Keratinocyte (primary cell): ENCODE measurements at regions not wholly inside any gene's neighbourhood (a gene's known extent, or its start where the extent isn't known, plus 50 kb on each side); places are given as distances from the start of the nearest gene placed in this dataset.

Experiments used
- DNase-seq: peaks from one replicate; pipeline ENCODE4 v3.0.0-alpha.2; 2011; ENCODE audit warnings: low read depth, missing footprints, low spot score
- FAIRE-seq: peaks from 2 replicates; lab custom pipeline; 2011; peaks lifted over from hg19 to GRCh38; lab: Jason Lieb, UNC
- H2AFZ ChIP-seq: 2 replicates; pipeline ENCODE4 v1.6.0; 2012; ENCODE audit warnings: low read length, control low read depth, inconsistent platforms; ENCODE audit not compliant: control insufficient read depth
- H3K27ac ChIP-seq: 2 replicates; pipeline ENCODE4 v1.5.1; 2011; ENCODE audit warnings: low read length; ENCODE audit not compliant: control insufficient read depth, insufficient read depth
- H3K27me3 ChIP-seq: 3 replicates; pipeline ENCODE4 v1.6.0; 2011; ENCODE audit warnings: low read length; ENCODE audit not compliant: control insufficient read depth, insufficient read depth; ENCODE audit errors: extremely low read depth
- H3K36me3 ChIP-seq, 2 experiments: 2 replicates in 1 of 2; 3 replicates in 1 of 2; pipeline ENCODE4 v1.5.1; 2011; ENCODE audit warnings: low read length in 2 of 2, mild to moderate bottlenecking in 1 of 2; ENCODE audit not compliant: control insufficient read depth in 2 of 2, insufficient read depth in 2 of 2; ENCODE audit errors: extremely low read depth in 1 of 2
- H3K4me1 ChIP-seq: 3 replicates; pipeline ENCODE4 v1.5.1; 2011; ENCODE audit warnings: low read length; ENCODE audit not compliant: control insufficient read depth, insufficient read depth; ENCODE audit errors: extremely low read depth
- H3K4me2 ChIP-seq: 3 replicates; pipeline ENCODE4 v1.6.0; 2011; ENCODE audit warnings: low read depth, low read length; ENCODE audit not compliant: control insufficient read depth, insufficient read depth; ENCODE audit errors: extremely low read depth
- H3K4me3 ChIP-seq, 3 experiments: fragments of 200-600 bp in 1 of 3; sonication (generic) in 1 of 3; 2 replicates in 2 of 3; 3 replicates in 1 of 3; pipeline ENCODE4 v1.5.1; 2011 to 2016; ENCODE audit warnings: low read length in 3 of 3, mild to moderate bottlenecking in 3 of 3, control low read depth in 2 of 3, inconsistent platforms in 1 of 3, low read depth in 1 of 3, mixed read lengths in 1 of 3, mixed run types in 1 of 3, moderate library complexity in 1 of 3; ENCODE audit not compliant: control insufficient read depth in 2 of 3, insufficient read depth in 2 of 3; ENCODE audit errors: extremely low read depth in 1 of 3
- H3K79me2 ChIP-seq: 2 replicates; pipeline ENCODE4 v1.6.0; 2012; ENCODE audit warnings: low read length; ENCODE audit not compliant: control insufficient read depth, insufficient read depth
- H3K9ac ChIP-seq: 3 replicates; pipeline ENCODE4 v1.6.0; 2011; ENCODE audit warnings: low read length; ENCODE audit not compliant: control insufficient read depth, insufficient read depth; ENCODE audit errors: extremely low read depth
- H3K9me1 ChIP-seq: 3 replicates; pipeline ENCODE4 v1.6.0; 2011; ENCODE audit warnings: low read length; ENCODE audit not compliant: control insufficient read depth, insufficient read depth; ENCODE audit errors: extremely low read depth
- H3K9me3 ChIP-seq: 2 replicates; pipeline ENCODE4 v1.5.1; 2012; ENCODE audit warnings: low read depth, low read length; ENCODE audit not compliant: control insufficient read depth
- H4K20me1 ChIP-seq: 3 replicates; pipeline ENCODE4 v1.6.0; 2011; ENCODE audit warnings: low read length; ENCODE audit not compliant: control insufficient read depth, insufficient read depth; ENCODE audit errors: extremely low read depth
- CTCF ChIP-seq, 3 experiments: IDR thresholded peaks in 1 of 3; conservative IDR thresholded peaks in 1 of 3; optimal IDR thresholded peaks in 1 of 3; 2 replicates in 2 of 3; 3 replicates in 1 of 3; pipeline versions ENCODE3 to v1.5.1; 2011; ENCODE audit warnings: low read length in 3 of 3, mild to moderate bottlenecking in 3 of 3, moderate library complexity in 2 of 3, control low read depth in 1 of 3, inconsistent platforms in 1 of 3; ENCODE audit not compliant: insufficient read depth in 2 of 3; ENCODE audit errors: extremely low read depth in 1 of 3
- EZH2 ChIP-seq: IDR thresholded peaks from one replicate; pipeline ENCODE4 v1.6.1; 2012; ENCODE audit warnings: inconsistent platforms, mild to moderate bottlenecking, low read length, moderate library complexity
- dilution Hi-C: fragments of 300-500 bp; cut with MboI; formaldehyde crosslinking; loops from one replicate; pipeline ENCODE4 v1.7.0; 2020; ENCODE audit warnings: low sequenced_read_pairs; ENCODE audit not compliant: extremely low pct_ligation_motif_present

- dilution Hi-C loops = no loop called here
- TF ChIP-seq EZH2 (no peak), CTCF (optimal IDR thresholded peaks at IDR 0.05 in 1 of 3, IDR thresholded peaks at IDR 0.05 in 1 of 3, conservative IDR thresholded peaks at IDR 0.05 in 1 of 3; ENCODE audit: extremely low read depth in 1 of 3, insufficient read depth in 2 of 3, low read length in 3 of 3) (no peak)
- Histone ChIP-seq H3K79me2 (no peaks in the 10 kb centered on the region), H3K9me1 (no peaks in the 10 kb centered on the region), H3K27ac (no peak overlapping the region), H3K9ac (no peak overlapping the region), H3K4me1 (no peaks in the 10 kb centered on the region), H3K4me2 (no peak overlapping the region), H3K4me3 (no peak overlapping the region), H3K27me3 (no peaks in the 10 kb centered on the region), H3K9me3 (no peaks in the 10 kb centered on the region), H3K36me3 (no peaks in the 10 kb centered on the region), H4K20me1 (no peaks in the 10 kb centered on the region), H2AFZ (no peak overlapping the region)
- DNase-seq (no peak), FAIRE-seq (no peak)
These were observed 263.0 kb upstream of the ROBO2 start for GRCh38 chr3:76776927-76777326.

GRCh38 chr3:76788206-76788605 lies 251.7 kb upstream of the ROBO2 start:
- no peak for TF ChIP-seq CTCF (optimal IDR thresholded peaks at IDR 0.05 in 1 of 3, IDR thresholded peaks at IDR 0.05 in 1 of 3, conservative IDR thresholded peaks at IDR 0.05 in 1 of 3; ENCODE audit: extremely low read depth in 1 of 3, insufficient read depth in 2 of 3, low read length in 3 of 3)
- no peak for TF ChIP-seq EZH2
- Histone ChIP-seq H3K79me2 (no peaks in the 10 kb centered on the region), H3K9me1 (no peaks in the 10 kb centered on the region), H3K4me1 (no peaks in the 10 kb centered on the region), H2AFZ (no peak overlapping the region), H3K4me2 (no peak overlapping the region), H3K9ac (no peak overlapping the region), H4K20me1 (no peaks in the 10 kb centered on the region), H3K27me3 (no peaks in the 10 kb centered on the region), H3K9me3 (no peaks in the 10 kb centered on the region), H3K36me3 (no peaks in the 10 kb centered on the region), H3K27ac (no peak overlapping the region), H3K4me3 (no peak overlapping the region)
- FAIRE-seq = no peak
- dilution Hi-C loops = no loop called here
- DNase-seq = no peak
